ENCODE measurements at regions not wholly inside any gene's neighbourhood (a gene's known extent, or its start where the extent isn't known, plus 50 kb on each side); places are given as distances from the start of the nearest gene placed in this dataset. TPM values are rescaled to one million over a fixed set of nuclear protein-coding genes. Genes with fewer than 3 reads are reported as not detected.
"Not testable (repeated sequence)": the region's sequence is repeated elsewhere in the genome, so short reads cannot be mapped to it uniquely, and the experiment has no call there.

DNA sequence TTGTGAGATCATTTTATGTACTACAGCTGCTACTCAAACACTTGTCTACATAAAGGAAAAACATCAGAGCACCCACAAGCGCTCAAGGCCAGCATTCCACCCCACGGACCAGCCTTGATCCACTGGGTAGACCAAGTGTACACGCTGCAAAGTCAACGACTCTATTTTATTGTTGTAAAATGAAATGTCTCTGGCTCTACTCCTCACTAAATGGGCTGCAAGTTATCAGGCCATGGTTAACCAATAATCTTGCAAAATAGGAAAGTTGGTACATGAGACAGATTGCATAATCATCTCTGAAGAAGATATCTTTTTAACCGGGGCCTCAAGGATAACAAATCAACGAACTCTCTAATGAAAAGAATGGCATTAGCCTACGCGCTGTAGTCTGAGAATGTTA lies 69.9 kb upstream of the FOXN3 start:
- DNase-seq, result no peak

DNA sequence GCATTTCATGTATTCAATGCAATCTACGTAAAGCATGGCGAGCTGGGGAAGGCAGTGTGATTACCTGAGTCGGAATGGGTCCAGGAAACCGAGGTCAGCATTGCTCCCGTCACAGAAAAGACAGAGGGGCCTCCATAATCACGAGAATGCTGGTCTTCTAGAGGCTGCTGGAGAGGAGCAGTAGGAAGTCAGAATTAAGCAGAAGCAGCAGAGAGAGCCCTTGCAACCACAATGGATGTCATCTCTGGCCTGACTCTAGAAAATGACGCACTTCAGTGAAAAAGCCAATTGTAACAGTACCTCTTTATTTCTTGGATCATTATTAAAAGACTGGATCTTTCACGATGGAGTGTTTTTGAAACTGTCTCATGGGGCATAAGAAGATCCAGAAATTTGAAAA lies 69.5 kb upstream of the FOXN3 start:
- no peak for DNase-seq

GRCh38 chr14:89485264-89485663 lies 68.2 kb upstream of the FOXN3 start:
- DNase-seq, result no peak

- no peak for DNase-seq
Measured at GRCh38 chr14:89484051-89484844, 67.2 kb upstream of the FOXN3 start.

- no peak for DNase-seq
Measured at GRCh38 chr14:89481196-89481595, 64.2 kb upstream of the FOXN3 start.

GRCh38 chr14:89480278-89480677 lies 63.2 kb upstream of the FOXN3 start:
- DNase-seq, result no peak

DNA sequence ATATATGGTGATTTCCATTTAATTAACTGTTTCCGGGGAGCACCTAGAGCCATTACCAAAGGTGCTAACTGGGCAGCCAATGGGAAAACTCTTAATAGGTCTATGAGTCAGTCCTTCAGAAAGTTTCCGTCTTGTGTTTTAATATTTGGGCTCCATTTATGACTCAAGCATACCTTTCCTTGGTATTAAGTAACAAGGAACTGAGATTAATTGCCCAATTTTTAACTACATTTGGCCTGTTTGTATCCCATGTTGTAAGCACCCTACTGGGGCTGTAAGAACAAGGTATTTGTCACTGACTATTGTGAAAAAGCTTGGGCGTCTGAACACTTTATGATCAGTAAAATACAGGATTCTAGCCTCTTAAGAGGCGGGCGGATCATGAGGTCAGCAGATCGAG lies 62.8 kb upstream of the FOXN3 start:
- no peak for DNase-seq

GRCh38 chr14:89477391-89477790 lies 60.4 kb upstream of the FOXN3 start:
- DNase-seq, result no peak

DNA sequence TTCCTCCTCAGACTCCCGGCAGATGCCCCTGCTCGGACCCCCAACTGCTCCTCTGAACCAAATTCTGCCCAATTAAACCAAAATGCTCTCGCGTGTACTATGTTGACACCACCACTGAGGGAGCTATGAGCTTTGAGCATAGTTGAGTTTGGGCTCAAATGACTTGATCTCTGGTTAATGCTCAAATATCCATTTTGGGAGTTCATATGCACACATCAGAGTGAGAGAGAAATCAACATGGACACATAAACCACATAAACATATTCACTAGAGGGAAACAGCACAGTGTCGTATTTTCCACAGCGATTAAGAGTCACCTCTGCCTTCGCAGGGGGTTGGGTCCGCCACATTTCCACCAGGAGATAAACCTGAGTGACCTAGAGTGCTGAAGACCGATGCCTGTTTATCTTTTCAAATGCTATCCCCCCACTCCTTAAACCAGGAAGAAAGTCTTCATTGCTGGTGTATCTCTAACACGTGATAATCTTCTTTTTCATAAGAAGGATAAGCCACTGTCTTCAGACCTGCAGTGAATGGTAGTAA lies 59.4 kb upstream of the FOXN3 start:
- no peak for DNase-seq

- DNase-seq, result no peak
Measured at GRCh38 chr14:89474464-89474863, 57.4 kb upstream of the FOXN3 start.

DNA sequence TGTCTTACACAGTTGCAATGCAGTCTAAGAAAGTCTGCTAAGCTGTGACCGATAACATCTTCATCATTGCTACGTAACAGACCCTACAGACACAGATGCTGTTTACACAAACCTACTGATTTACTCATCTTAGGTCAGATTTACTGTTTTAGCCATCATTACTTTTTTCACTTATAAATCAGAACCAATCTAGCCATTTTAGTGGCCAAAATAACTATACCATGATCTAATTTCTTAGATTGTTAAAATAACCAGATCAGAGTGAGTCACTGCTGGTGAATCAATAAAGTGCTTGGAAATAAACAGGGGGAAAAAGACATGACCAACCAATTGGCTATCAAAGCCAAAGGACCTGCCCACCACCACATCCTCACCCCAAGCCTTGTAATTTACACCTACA lies 57.0 kb upstream of the FOXN3 start:
- no peak for DNase-seq

DNA sequence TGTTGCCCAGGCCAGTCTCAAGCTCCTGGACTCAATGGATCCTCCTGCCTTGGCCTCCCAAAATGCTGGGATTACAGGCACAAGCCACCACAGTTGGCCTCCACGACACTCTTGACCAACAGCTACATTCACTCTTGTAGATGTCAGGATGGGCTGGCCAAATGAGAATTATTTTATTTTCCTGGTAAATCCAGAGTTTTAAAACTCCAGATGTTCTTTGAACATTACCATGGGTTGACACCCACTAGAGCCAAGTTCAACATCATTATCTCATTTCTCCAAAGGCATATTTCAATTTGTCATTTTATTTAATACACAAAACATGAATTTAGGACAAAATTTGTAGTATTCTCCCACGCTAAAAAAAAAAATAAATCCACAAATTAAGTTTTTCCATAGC lies 56.5 kb upstream of the FOXN3 start:
- DNase-seq, result no peak

- DNase-seq, result no peak
Measured at GRCh38 chr14:89470401-89470800, 53.4 kb upstream of the FOXN3 start.

GRCh38 chr14:89469210-89470198 lies 52.5 kb upstream of the FOXN3 start:
- no peak for DNase-seq

DNA sequence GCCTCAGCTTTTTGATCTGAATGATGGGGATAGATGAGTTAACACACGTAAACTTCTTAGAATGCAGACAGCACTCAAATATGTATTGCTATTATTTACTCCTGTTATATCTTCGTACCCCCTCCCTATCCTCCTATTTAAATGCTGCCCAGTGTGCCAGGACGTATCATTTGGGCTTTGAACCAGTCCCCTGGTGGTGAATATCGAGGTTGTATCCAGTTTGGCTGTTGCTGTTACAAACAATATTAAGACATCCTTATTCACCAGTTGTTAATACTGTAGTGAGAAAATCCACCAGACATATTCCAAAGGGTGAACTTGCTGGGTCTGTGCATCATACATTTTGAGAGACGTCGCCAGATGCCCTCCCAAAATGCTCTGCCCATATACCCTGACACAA lies 51.5 kb upstream of the FOXN3 start:
- no peak for DNase-seq

- not testable (repeated sequence) for DNase-seq
Measured at GRCh38 chr14:89468030-89468429, 51.0 kb upstream of the FOXN3 start.

DNA sequence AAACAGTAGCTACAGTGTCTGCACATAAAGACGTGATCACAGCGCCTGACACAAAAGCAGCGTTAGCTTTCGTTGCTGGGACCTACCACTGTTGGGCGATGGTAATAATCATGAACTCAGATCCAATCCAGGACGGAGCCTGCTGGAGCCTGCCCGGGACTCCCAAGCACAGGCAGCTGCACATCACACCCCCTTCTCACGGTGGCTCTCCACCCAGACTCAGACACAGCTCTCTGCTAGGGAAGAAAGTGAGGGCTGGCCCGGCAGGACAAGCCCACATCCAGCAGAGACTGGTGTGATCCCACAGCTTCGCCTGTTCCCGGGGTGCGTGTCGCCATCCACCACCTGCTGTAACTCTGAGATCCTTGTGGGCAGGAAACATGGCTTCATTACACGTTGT lies 49.9 kb upstream of the FOXN3 start:
- DNase-seq, result peak; percentile 43

Small RNA genes lying in the stretch of these regions (small RNA-seq; reads per million reads assigned to genes)
- gene RF00019 (ENCODE audit: low replicate concordance) (not detected), gene RN7SKP107 (ENCODE audit: low replicate concordance) (not detected)

All from skin of body (tissue), 2 donors.